Left lung (tissue), 4 donors: ENCODE measurements at regions not wholly inside any gene's neighbourhood (a gene's known extent, or its start where the extent isn't known, plus 50 kb on each side); places are given as distances from the start of the nearest gene placed in this dataset.

ENCODE experiments used
- ATAC-seq: fragments of 200-7000 bp; cut with Tn5 transposase; one replicate; pipeline ENCODE4 v1.9.1; 2020; ENCODE audit warnings: moderate library complexity
- DNase-seq, 4 donors: peaks; one replicate each; pipeline ENCODE4 v3.0.0-alpha.2; 2013 to 2020
- H3K27ac ChIP-seq, 2 donors: fragments of 200-600 bp; sonication (generic) in 1 of 2; one replicate each; pipeline versions ENCODE4 v1.5.0 to v1.8.0; 2020 to 2021
- H3K27me3 ChIP-seq, 2 donors: fragments of 200-600 bp; sonication (generic) in 1 of 2; one replicate each; pipeline versions ENCODE4 v1.5.0 to v1.8.0; 2020 to 2021
- H3K36me3 ChIP-seq, 2 donors: fragments of 200-600 bp; sonication (generic) in 1 of 2; one replicate each; pipeline versions ENCODE4 v1.5.0 to v1.8.0; 2020 to 2021
- H3K4me1 ChIP-seq, 2 donors: fragments of 200-600 bp; one replicate each; pipeline ENCODE4 v1.8.0; 2021
- H3K4me3 ChIP-seq, 2 donors: fragments of 200-600 bp; sonication (generic) in 1 of 2; one replicate each; pipeline versions ENCODE4 v1.5.0 to v1.8.0; 2020 to 2021; ENCODE audit warnings: mild to moderate bottlenecking in 1 of 2
- H3K9me3 ChIP-seq, 2 donors: fragments of 200-600 bp; sonication (generic) in 1 of 2; one replicate each; pipeline versions ENCODE4 v1.5.0 to v1.8.0; 2020 to 2021
- CTCF ChIP-seq, 2 donors: fragments of 200-600 bp; sonication (generic) in 1 of 2; IDR thresholded peaks; one replicate each; pipeline versions ENCODE4 v1.5.0 to v1.8.0; 2021; ENCODE audit warnings: antibody characterized with exemption in 2 of 2
- intact Hi-C, 2 donors: fragments of 100-400 bp; cut with DNase I; formaldehyde crosslinking; loops; one replicate each; pipeline versions ENCODE4 v1.11.2 to v1.14.2; 2022
- donor health status: DM: no; HTN: yes; CAD: no.
- donor health status: DM: no; HTN: no; CAD: no.

GRCh38 chr4:159900562-159900961 lies 797.7 kb downstream of the RAPGEF2 start:
- intact Hi-C loops, result no loop called here
- no peaks in the 10 kb centered on the region for H3K36me3 ChIP-seq
- no peak for ATAC-seq

GRCh38 chr4:159902648-159903047 lies 799.8 kb downstream of the RAPGEF2 start:
- intact Hi-C loops, result no loop called here
- TF ChIP-seq CTCF (IDR thresholded peaks at IDR 0.05), result no peak
- DNase-seq, result no peak
- Histone ChIP-seq H3K27me3 (no peaks in the 10 kb centered on the region), H3K4me1 (no peaks in the 10 kb centered on the region), H3K36me3 (no peaks in the 10 kb centered on the region), H3K27ac (no peak overlapping the region), H3K4me3 (no peak overlapping the region), H3K9me3 (no peaks in the 10 kb centered on the region)
- ATAC-seq, result no peak

More at GRCh38 chr4:159900562-159900961, 797.7 kb downstream of the RAPGEF2 start:
- no peak overlapping the region for H3K4me3 ChIP-seq
- H3K27ac ChIP-seq, result no peak overlapping the region
- H3K9me3 ChIP-seq, result peaks cover 0 to 4% of the 10 kb centered on the region in 2 donors
- no peak for TF ChIP-seq CTCF (IDR thresholded peaks at IDR 0.05)
- no peaks in the 10 kb centered on the region for H3K27me3 ChIP-seq
- H3K4me1 ChIP-seq, result no peaks in the 10 kb centered on the region
- no peak for DNase-seq

- intact Hi-C loops, result no loop called here
- Histone ChIP-seq H3K9me3 (peaks cover 0 to 5% of the 10 kb centered on the region in 2 donors), H3K4me3 (no peak overlapping the region), H3K4me1 (no peaks in the 10 kb centered on the region), H3K27ac (no peak overlapping the region), H3K27me3 (no peaks in the 10 kb centered on the region), H3K36me3 (no peaks in the 10 kb centered on the region)
- DNase-seq (no peak), ATAC-seq (no peak)
- TF ChIP-seq CTCF (IDR thresholded peaks at IDR 0.05), result no peak
These were observed 802.0 kb downstream of the RAPGEF2 start for GRCh38 chr4:159904906-159905305.

GRCh38 chr4:159906051-159906450 lies 803.2 kb downstream of the RAPGEF2 start:
- peaks cover 0 to 5% of the 10 kb centered on the region in 2 donors for H3K9me3 ChIP-seq
- TF ChIP-seq CTCF (IDR thresholded peaks at IDR 0.05), result no peak
- no peaks in the 10 kb centered on the region for H3K36me3 ChIP-seq
- ATAC-seq (no peak), DNase-seq (no peak)
- H3K4me3 ChIP-seq, result no peak overlapping the region
- no peaks in the 10 kb centered on the region for H3K27me3 ChIP-seq
- intact Hi-C loops, result no loop called here
- no peak overlapping the region for H3K27ac ChIP-seq
- H3K4me1 ChIP-seq, result no peaks in the 10 kb centered on the region

GRCh38 chr4:159906517-159906916 lies 803.6 kb downstream of the RAPGEF2 start:
- intact Hi-C loops, result no loop called here
- ATAC-seq (no peak), DNase-seq (no peak)
- Histone ChIP-seq H3K36me3 (no peaks in the 10 kb centered on the region), H3K4me1 (no peaks in the 10 kb centered on the region), H3K27ac (no peak overlapping the region), H3K9me3 (peaks cover 0 to 5% of the 10 kb centered on the region in 2 donors), H3K27me3 (no peaks in the 10 kb centered on the region), H3K4me3 (no peak overlapping the region)
- TF ChIP-seq CTCF (IDR thresholded peaks at IDR 0.05), result no peak
